ENCODE measurements at regions not wholly inside any gene's neighbourhood (a gene's known extent, or its start where the extent isn't known, plus 50 kb on each side); places are given as distances from the start of the nearest gene placed in this dataset.
A peak's percentile ranks its signal among the peaks of the same experiment; 100 is the strongest.

- DNase-seq (ENCODE audit: low spot score) (no peak), ATAC-seq (no peak), FAIRE-seq (no peak)
- no peaks in the 10 kb centered on the region for H3K4me1 ChIP-seq (ENCODE audit: insufficient read depth, low read length)
- H3K4me3 ChIP-seq (replicated peaks in 1 of 3; ENCODE audit: insufficient read depth in 1 of 3, low read depth in 2 of 3, low read length in 3 of 3): no peak overlapping the region
- no peaks in the 10 kb centered on the region for H3K27me3 ChIP-seq (ENCODE audit: control insufficient read depth in 1 of 2, insufficient read depth in 2 of 2, low read length in 2 of 2)
- intact Hi-C loops (cut with micrococcal nuclease; ENCODE audit: unreplicated experiment): no loop called here
- H3K36me3 ChIP-seq (replicated peaks in 1 of 2; ENCODE audit: control insufficient read depth in 1 of 2, insufficient read depth in 2 of 2, low read length in 2 of 2): no peaks in the 10 kb centered on the region
- POLR2A ChIA-PET: no interaction called here
- TF ChIP-seq HMG20B (CRISPR knock-in tag; conservative IDR thresholded peaks at IDR 0.05) (no peak), TEAD3 (CRISPR knock-in tag; optimal IDR thresholded peaks at IDR 0.05; ENCODE audit: borderline replicate concordance) (no peak)
- no peak overlapping the region for H3K4me2 ChIP-seq (ENCODE audit: low read depth, low read length)
- no peak overlapping the region for H2AFZ ChIP-seq (ENCODE audit: low read length)
- no peak overlapping the region for H3K9ac ChIP-seq (ENCODE audit: insufficient read depth, low read depth, low read length)
- no peaks in the 10 kb centered on the region for H3K79me2 ChIP-seq (ENCODE audit: insufficient read depth, low read length)
- H3K27ac ChIP-seq (ENCODE audit: extremely low read length, insufficient read depth, low read length): no peak overlapping the region
- no peaks in the 10 kb centered on the region for H3K9me3 ChIP-seq (ENCODE audit: low read length)
- 53% methylated on average over 3 of the region's 3 CpGs for WGBS (ENCODE audit: low lambda C conversion rate)
- H4K20me1 ChIP-seq (ENCODE audit: insufficient read depth, low read length): no peaks in the 10 kb centered on the region
- in situ Hi-C loops (cut with HindIII; ENCODE audit: extremely low pct_ligation_motif_present, low pct_unique_long_range_greater_than_20kb): no loop called here
- no TSS peak for BruUV-seq (replicated peaks)
- CTCF ChIA-PET (ENCODE audit: low intra/inter-chr PET ratio, low total read pairs): no interaction called here
Measured at GRCh38 chr5:71860048-71860447, 141.0 kb downstream of the CARTPT start.

DNA sequence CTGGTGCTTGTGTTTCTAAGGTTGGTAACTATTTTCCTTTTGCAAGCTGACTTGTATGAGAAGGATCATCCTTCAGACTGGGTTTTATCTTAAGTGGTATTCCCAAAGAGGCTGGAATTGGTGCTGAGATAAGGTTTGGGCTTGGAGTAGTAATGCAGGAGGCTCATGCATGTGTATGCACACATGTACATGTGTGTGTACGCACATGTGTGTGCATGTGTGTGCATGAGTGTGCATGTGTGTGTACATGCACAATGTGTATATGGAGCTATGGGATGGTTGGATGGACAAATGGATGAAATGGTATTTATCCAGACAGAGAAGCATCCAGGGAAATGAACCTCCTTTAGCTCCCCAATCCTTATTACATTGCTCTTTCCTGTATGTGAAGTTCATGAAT lies 142.6 kb downstream of the CARTPT start:
- H3K27me3 ChIP-seq (ENCODE audit: control insufficient read depth in 1 of 2, insufficient read depth in 2 of 2, low read length in 2 of 2): no peaks in the 10 kb centered on the region
- no peak overlapping the region for H3K9ac ChIP-seq (ENCODE audit: insufficient read depth, low read depth, low read length)
- no peaks in the 10 kb centered on the region for H4K20me1 ChIP-seq (ENCODE audit: insufficient read depth, low read length)
- 0% methylated on average over 1 of the region's 1 CpG for WGBS (ENCODE audit: low lambda C conversion rate)
- POLR2A ChIA-PET: no interaction called here
- H2AFZ ChIP-seq (ENCODE audit: low read length): no peak overlapping the region
- intact Hi-C loops (cut with micrococcal nuclease; ENCODE audit: unreplicated experiment) (no loop called here), in situ Hi-C loops (cut with HindIII; ENCODE audit: extremely low pct_ligation_motif_present, low pct_unique_long_range_greater_than_20kb) (no loop called here)
- DNase-seq (ENCODE audit: low spot score) (no peak), ATAC-seq (no peak), FAIRE-seq (no peak)
- H3K36me3 ChIP-seq (replicated peaks in 1 of 2; ENCODE audit: control insufficient read depth in 1 of 2, insufficient read depth in 2 of 2, low read length in 2 of 2): no peaks in the 10 kb centered on the region
- H3K79me2 ChIP-seq (ENCODE audit: insufficient read depth, low read length): no peaks in the 10 kb centered on the region
- no peak overlapping the region for H3K4me3 ChIP-seq (replicated peaks in 1 of 3; ENCODE audit: insufficient read depth in 1 of 3, low read depth in 2 of 3, low read length in 3 of 3)
- H3K4me1 ChIP-seq (ENCODE audit: insufficient read depth, low read length): no peaks in the 10 kb centered on the region
- BruUV-seq (replicated peaks): no TSS peak
- CTCF ChIA-PET (ENCODE audit: low intra/inter-chr PET ratio, low total read pairs): no interaction called here
- no peak overlapping the region for H3K4me2 ChIP-seq (ENCODE audit: low read depth, low read length)
- no peaks in the 10 kb centered on the region for H3K9me3 ChIP-seq (ENCODE audit: low read length)
- TF ChIP-seq GABPB1 (CRISPR knock-in tag; IDR thresholded peaks at IDR 0.05): no peak
- no peak for TF ChIP-seq THAP11 (CRISPR knock-in tag; IDR thresholded peaks at IDR 0.05)
- TF ChIP-seq, protein P1, sequence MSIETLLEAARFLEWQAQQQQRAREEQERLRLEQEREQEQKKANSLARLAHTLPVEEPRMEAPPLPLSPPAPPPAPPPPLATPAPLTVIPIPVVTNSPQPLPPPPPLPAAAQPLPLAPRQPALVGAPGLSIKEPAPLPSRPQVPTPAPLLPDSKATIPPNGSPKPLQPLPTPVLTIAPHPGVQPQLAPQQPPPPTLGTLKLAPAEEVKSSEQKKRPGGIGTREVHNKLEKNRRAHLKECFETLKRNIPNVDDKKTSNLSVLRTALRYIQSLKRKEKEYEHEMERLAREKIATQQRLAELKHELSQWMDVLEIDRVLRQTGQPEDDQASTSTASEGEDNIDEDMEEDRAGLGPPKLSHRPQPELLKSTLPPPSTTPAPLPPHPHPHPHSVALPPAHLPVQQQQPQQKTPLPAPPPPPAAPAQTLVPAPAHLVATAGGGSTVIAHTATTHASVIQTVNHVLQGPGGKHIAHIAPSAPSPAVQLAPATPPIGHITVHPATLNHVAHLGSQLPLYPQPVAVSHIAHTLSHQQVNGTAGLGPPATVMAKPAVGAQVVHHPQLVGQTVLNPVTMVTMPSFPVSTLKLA (IDR thresholded peaks at IDR 0.05): peak; percentile 94
- TF ChIP-seq ZNF335 (CRISPR knock-in tag; IDR thresholded peaks at IDR 0.05): no peak
- H3K27ac ChIP-seq (ENCODE audit: extremely low read length, insufficient read depth, low read length): no peak overlapping the region
